ENCODE measurements at regions not wholly inside any gene's neighbourhood (a gene's known extent, or its start where the extent isn't known, plus 50 kb on each side); places are given as distances from the start of the nearest gene placed in this dataset.

GRCh38 chr4:32340591-32340990, 1620.4 kb downstream of the PCDH7 start:
- Mint-ChIP-seq H3K4me1 (no peaks in the 10 kb centered on the region), H3K4me3 (no peak overlapping the region), H3K27ac (ENCODE audit: low read depth) (no peak overlapping the region), H3K27me3 (no peaks in the 10 kb centered on the region), H3K36me3 (ENCODE audit: insufficient read depth) (no peaks in the 10 kb centered on the region), H3K9me3 (peaks cover 23% of the 10 kb centered on the region)
- DNase-seq (ENCODE audit: low spot score in 2 of 2): no peak
- no peak for ATAC-seq (replicated peaks; ENCODE audit: extremely low read depth, poor library complexity, severe bottlenecking)

- Mint-ChIP-seq H3K27me3 (no peaks in the 10 kb centered on the region), H3K4me1 (no peaks in the 10 kb centered on the region), H3K27ac (ENCODE audit: low read depth) (no peak overlapping the region), H3K4me3 (no peak overlapping the region), H3K36me3 (ENCODE audit: insufficient read depth) (no peaks in the 10 kb centered on the region), H3K9me3 (peaks cover 21% of the 10 kb centered on the region)
- no peak for DNase-seq (ENCODE audit: low spot score in 2 of 2)
- no peak for ATAC-seq (replicated peaks; ENCODE audit: extremely low read depth, poor library complexity, severe bottlenecking)
Measured at GRCh38 chr4:32341342-32341741, 1621.2 kb downstream of the PCDH7 start.

- no peak overlapping the region for H3K27ac Mint-ChIP-seq (ENCODE audit: low read depth)
Measured at GRCh38 chr4:32342054-32342453, 1621.9 kb downstream of the PCDH7 start.

GRCh38 chr4:32349026-32349425, 1628.9 kb downstream of the PCDH7 start:
- DNase-seq (ENCODE audit: low spot score in 2 of 2) (no peak), ATAC-seq (replicated peaks; ENCODE audit: extremely low read depth, poor library complexity, severe bottlenecking) (no peak)
- no peak overlapping the region for H3K27ac Mint-ChIP-seq (ENCODE audit: low read depth)
- no peaks in the 10 kb centered on the region for H3K36me3 Mint-ChIP-seq (ENCODE audit: insufficient read depth)
- H3K4me3 Mint-ChIP-seq: no peak overlapping the region
- no peaks in the 10 kb centered on the region for H3K27me3 Mint-ChIP-seq
- no peaks in the 10 kb centered on the region for H3K4me1 Mint-ChIP-seq
- H3K9me3 Mint-ChIP-seq: peaks cover 20% of the 10 kb centered on the region

More at GRCh38 chr4:32342054-32342453, 1621.9 kb downstream of the PCDH7 start:
- Mint-ChIP-seq H3K27me3 (no peaks in the 10 kb centered on the region), H3K36me3 (ENCODE audit: insufficient read depth) (no peaks in the 10 kb centered on the region), H3K4me3 (no peak overlapping the region), H3K4me1 (no peaks in the 10 kb centered on the region), H3K9me3 (peaks cover 26% of the 10 kb centered on the region)
- no peak for ATAC-seq (replicated peaks; ENCODE audit: extremely low read depth, poor library complexity, severe bottlenecking)
- no peak for DNase-seq (ENCODE audit: low spot score in 2 of 2)

GRCh38 chr4:32374206-32374605, 1654.0 kb downstream of the PCDH7 start:
- H3K4me1 Mint-ChIP-seq: no peaks in the 10 kb centered on the region
- DNase-seq (ENCODE audit: low spot score in 2 of 2) (no peak), ATAC-seq (replicated peaks; ENCODE audit: extremely low read depth, poor library complexity, severe bottlenecking) (no peak)
- no peak overlapping the region for H3K27ac Mint-ChIP-seq (ENCODE audit: low read depth)
- H3K27me3 Mint-ChIP-seq: no peaks in the 10 kb centered on the region
- no peaks in the 10 kb centered on the region for H3K36me3 Mint-ChIP-seq (ENCODE audit: insufficient read depth)
- no peak overlapping the region for H3K4me3 Mint-ChIP-seq
- H3K9me3 Mint-ChIP-seq: peaks cover 17% of the 10 kb centered on the region

GRCh38 chr4:32393806-32394205, 1673.6 kb downstream of the PCDH7 start:
- H3K9me3 Mint-ChIP-seq: peaks cover 15% of the 10 kb centered on the region
- no peak overlapping the region for H3K27ac Mint-ChIP-seq (ENCODE audit: low read depth)
- H3K36me3 Mint-ChIP-seq (ENCODE audit: insufficient read depth): no peaks in the 10 kb centered on the region
- no peaks in the 10 kb centered on the region for H3K27me3 Mint-ChIP-seq
- no peaks in the 10 kb centered on the region for H3K4me1 Mint-ChIP-seq
- H3K4me3 Mint-ChIP-seq: no peak overlapping the region
- ATAC-seq (replicated peaks; ENCODE audit: extremely low read depth, poor library complexity, severe bottlenecking) (no peak), DNase-seq (ENCODE audit: low spot score in 2 of 2) (no peak)

- Mint-ChIP-seq H3K27me3 (no peaks in the 10 kb centered on the region), H3K27ac (ENCODE audit: low read depth) (no peak overlapping the region), H3K4me1 (no peaks in the 10 kb centered on the region), H3K36me3 (ENCODE audit: insufficient read depth) (no peaks in the 10 kb centered on the region), H3K4me3 (no peak overlapping the region), H3K9me3 (peaks cover 15% of the 10 kb centered on the region)
- DNase-seq (ENCODE audit: low spot score in 2 of 2): no peak
- no peak for ATAC-seq (replicated peaks; ENCODE audit: extremely low read depth, poor library complexity, severe bottlenecking)
Measured at GRCh38 chr4:32394255-32394654, 1674.1 kb downstream of the PCDH7 start.

GRCh38 chr4:32396507-32397070, 1676.4 kb downstream of the PCDH7 start:
- no peak overlapping the region for H3K27ac Mint-ChIP-seq (ENCODE audit: low read depth)
- H3K27me3 Mint-ChIP-seq: no peaks in the 10 kb centered on the region
- no peak for ATAC-seq (replicated peaks; ENCODE audit: extremely low read depth, poor library complexity, severe bottlenecking)
- DNase-seq (ENCODE audit: low spot score in 2 of 2): no peak
- peaks cover 21% of the 10 kb centered on the region for H3K9me3 Mint-ChIP-seq
- no peaks in the 10 kb centered on the region for H3K4me1 Mint-ChIP-seq
- no peak overlapping the region for H3K4me3 Mint-ChIP-seq
- H3K36me3 Mint-ChIP-seq (ENCODE audit: insufficient read depth): no peaks in the 10 kb centered on the region

GRCh38 chr4:32400870-32401269, 1680.7 kb downstream of the PCDH7 start:
- H3K4me1 Mint-ChIP-seq: no peaks in the 10 kb centered on the region
- peaks cover 21% of the 10 kb centered on the region for H3K9me3 Mint-ChIP-seq
- H3K4me3 Mint-ChIP-seq: no peak overlapping the region
- no peak for ATAC-seq (replicated peaks; ENCODE audit: extremely low read depth, poor library complexity, severe bottlenecking)
- no peaks in the 10 kb centered on the region for H3K27me3 Mint-ChIP-seq
- no peaks in the 10 kb centered on the region for H3K36me3 Mint-ChIP-seq (ENCODE audit: insufficient read depth)
- no peak overlapping the region for H3K27ac Mint-ChIP-seq (ENCODE audit: low read depth)
- DNase-seq (ENCODE audit: low spot score in 2 of 2): no peak

- Mint-ChIP-seq H3K4me1 (no peaks in the 10 kb centered on the region), H3K4me3 (no peak overlapping the region), H3K36me3 (ENCODE audit: insufficient read depth) (no peaks in the 10 kb centered on the region), H3K9me3 (peaks cover 16% of the 10 kb centered on the region), H3K27me3 (no peaks in the 10 kb centered on the region), H3K27ac (ENCODE audit: low read depth) (no peak overlapping the region)
- no peak for DNase-seq (ENCODE audit: low spot score in 2 of 2)
- ATAC-seq (replicated peaks; ENCODE audit: extremely low read depth, poor library complexity, severe bottlenecking): no peak
Measured at GRCh38 chr4:32417113-32417704, 1697.0 kb downstream of the PCDH7 start.

- DNase-seq (ENCODE audit: low spot score in 2 of 2): no peak
- Mint-ChIP-seq H3K4me3 (no peak overlapping the region), H3K27ac (ENCODE audit: low read depth) (no peak overlapping the region), H3K27me3 (no peaks in the 10 kb centered on the region), H3K4me1 (no peaks in the 10 kb centered on the region), H3K9me3 (peaks cover 41% of the 10 kb centered on the region), H3K36me3 (ENCODE audit: insufficient read depth) (no peaks in the 10 kb centered on the region)
- no peak for ATAC-seq (replicated peaks; ENCODE audit: extremely low read depth, poor library complexity, severe bottlenecking)
Measured at GRCh38 chr4:32423267-32423666, 1703.1 kb downstream of the PCDH7 start.

GRCh38 chr4:32425243-32425642, 1705.1 kb downstream of the PCDH7 start:
- Mint-ChIP-seq H3K9me3 (peaks cover 27% of the 10 kb centered on the region), H3K27ac (ENCODE audit: low read depth) (no peak overlapping the region), H3K36me3 (ENCODE audit: insufficient read depth) (no peaks in the 10 kb centered on the region), H3K4me3 (no peak overlapping the region), H3K4me1 (no peaks in the 10 kb centered on the region), H3K27me3 (no peaks in the 10 kb centered on the region)
- no peak for ATAC-seq (replicated peaks; ENCODE audit: extremely low read depth, poor library complexity, severe bottlenecking)
- DNase-seq (ENCODE audit: low spot score in 2 of 2): no peak

- ATAC-seq (replicated peaks; ENCODE audit: extremely low read depth, poor library complexity, severe bottlenecking) (no peak), DNase-seq (ENCODE audit: low spot score in 2 of 2) (no peak)
- Mint-ChIP-seq H3K4me3 (no peak overlapping the region), H3K9me3 (peaks cover 31% of the 10 kb centered on the region), H3K27me3 (no peaks in the 10 kb centered on the region), H3K36me3 (ENCODE audit: insufficient read depth) (no peaks in the 10 kb centered on the region), H3K27ac (ENCODE audit: low read depth) (no peak overlapping the region), H3K4me1 (no peaks in the 10 kb centered on the region)
Measured at GRCh38 chr4:32427566-32427965, 1707.4 kb downstream of the PCDH7 start.
